ENCODE measurements at regions not wholly inside any gene's neighbourhood (a gene's known extent, or its start where the extent isn't known, plus 50 kb on each side); places are given as distances from the start of the nearest gene placed in this dataset.

- Histone ChIP-seq H2BK5ac (ENCODE audit: low read depth, low read length, poor library complexity, severe bottlenecking) (no peak overlapping the region), H3K79me1 (replicated peaks; ENCODE audit: low read length, poor library complexity, severe bottlenecking) (no peaks in the 10 kb centered on the region), H3K4ac (ENCODE audit: low read depth in 1 of 2, low read length in 2 of 2) (no peak overlapping the region), H3K23ac (ENCODE audit: low read length in 2 of 2) (no peak overlapping the region), H4K8ac (ENCODE audit: low read length) (no peak overlapping the region), H2AK5ac (ENCODE audit: low read length, severe bottlenecking) (no peak overlapping the region), H3K9me3 (ENCODE audit: control insufficient read depth, low read length) (peaks cover 2% of the 10 kb centered on the region), H2AFZ (ENCODE audit: low read depth, low read length) (no peak overlapping the region), H3K14ac (ENCODE audit: low read length in 2 of 2) (no peak overlapping the region), H3K18ac (ENCODE audit: low read depth in 1 of 2, low read length in 2 of 2) (no peak overlapping the region), H3K9ac (ENCODE audit: low read length) (no peak overlapping the region), H3K4me3 (ENCODE audit: insufficient read depth in 1 of 2, low read depth in 1 of 2, low read length in 2 of 2) (no peak overlapping the region), H3K36me3 (ENCODE audit: control insufficient read depth in 1 of 2, insufficient read depth in 2 of 2, low read depth in 1 of 2, low read length in 2 of 2) (no peaks in the 10 kb centered on the region), H3K27ac (ENCODE audit: low read length, poor library complexity, severe bottlenecking) (no peak overlapping the region), H4K91ac (ENCODE audit: low read length) (no peak overlapping the region), H3K4me2 (ENCODE audit: low read length, poor library complexity, severe bottlenecking) (no peak overlapping the region), H2BK12ac (ENCODE audit: low read length in 2 of 2) (no peak overlapping the region), H3K27me3 (ENCODE audit: control insufficient read depth in 1 of 2, insufficient read depth in 1 of 2, low read length in 2 of 2) (peaks cover 0 to 87% of the 10 kb centered on the region in 2 experiments), H2BK15ac (ENCODE audit: low read depth, poor library complexity, severe bottlenecking) (no peak overlapping the region), H3K4me1 (ENCODE audit: control insufficient read depth, insufficient read depth, low read depth, low read length) (no peaks in the 10 kb centered on the region), H2BK120ac (ENCODE audit: low read depth, low read length) (no peak overlapping the region)
- DNase-seq: no peak
- 65% methylated on average over 14 of the region's 16 CpGs for WGBS
Measured at GRCh38 chr17:73738751-73739575, 94.7 kb upstream of the SDK2 start.

GRCh38 chr17:73740370-73740769 lies 96.1 kb upstream of the SDK2 start:
- Histone ChIP-seq H3K9me3 (ENCODE audit: control insufficient read depth, low read length) (peaks cover 2% of the 10 kb centered on the region), H3K27me3 (ENCODE audit: control insufficient read depth in 1 of 2, insufficient read depth in 1 of 2, low read length in 2 of 2) (peaks cover 0 to 88% of the 10 kb centered on the region in 2 experiments), H3K27ac (ENCODE audit: low read length, poor library complexity, severe bottlenecking) (no peak overlapping the region), H3K4me2 (ENCODE audit: low read length, poor library complexity, severe bottlenecking) (no peak overlapping the region), H2BK15ac (ENCODE audit: low read depth, poor library complexity, severe bottlenecking) (no peak overlapping the region), H3K18ac (ENCODE audit: low read depth in 1 of 2, low read length in 2 of 2) (no peak overlapping the region), H3K14ac (ENCODE audit: low read length in 2 of 2) (no peak overlapping the region), H2AK5ac (ENCODE audit: low read length, severe bottlenecking) (no peak overlapping the region), H2BK5ac (ENCODE audit: low read depth, low read length, poor library complexity, severe bottlenecking) (no peak overlapping the region), H3K4ac (ENCODE audit: low read depth in 1 of 2, low read length in 2 of 2) (no peak overlapping the region), H2AFZ (ENCODE audit: low read depth, low read length) (no peak overlapping the region), H2BK12ac (ENCODE audit: low read length in 2 of 2) (no peak overlapping the region), H2BK120ac (ENCODE audit: low read depth, low read length) (no peak overlapping the region), H3K23ac (ENCODE audit: low read length in 2 of 2) (no peak overlapping the region), H3K36me3 (ENCODE audit: control insufficient read depth in 1 of 2, insufficient read depth in 2 of 2, low read depth in 1 of 2, low read length in 2 of 2) (no peaks in the 10 kb centered on the region), H4K8ac (ENCODE audit: low read length) (no peak overlapping the region), H3K4me1 (ENCODE audit: control insufficient read depth, insufficient read depth, low read depth, low read length) (no peaks in the 10 kb centered on the region), H3K79me1 (replicated peaks; ENCODE audit: low read length, poor library complexity, severe bottlenecking) (no peaks in the 10 kb centered on the region), H3K4me3 (ENCODE audit: insufficient read depth in 1 of 2, low read depth in 1 of 2, low read length in 2 of 2) (no peak overlapping the region), H3K9ac (ENCODE audit: low read length) (no peak overlapping the region), H4K91ac (ENCODE audit: low read length) (no peak overlapping the region)
- WGBS: 59% methylated on average over 8 of the region's 8 CpGs
- DNase-seq: no peak

- Histone ChIP-seq H3K9ac (ENCODE audit: low read length) (no peak overlapping the region), H2BK5ac (ENCODE audit: low read depth, low read length, poor library complexity, severe bottlenecking) (no peak overlapping the region), H2BK15ac (ENCODE audit: low read depth, poor library complexity, severe bottlenecking) (no peak overlapping the region), H2AFZ (ENCODE audit: low read depth, low read length) (no peak overlapping the region), H4K8ac (ENCODE audit: low read length) (no peak overlapping the region), H3K23ac (ENCODE audit: low read length in 2 of 2) (no peak overlapping the region), H3K4ac (ENCODE audit: low read depth in 1 of 2, low read length in 2 of 2) (no peak overlapping the region), H3K27ac (ENCODE audit: low read length, poor library complexity, severe bottlenecking) (no peak overlapping the region), H4K91ac (ENCODE audit: low read length) (no peak overlapping the region), H2BK12ac (ENCODE audit: low read length in 2 of 2) (no peak overlapping the region), H3K4me3 (ENCODE audit: insufficient read depth in 1 of 2, low read depth in 1 of 2, low read length in 2 of 2) (no peak overlapping the region), H3K18ac (ENCODE audit: low read depth in 1 of 2, low read length in 2 of 2) (no peak overlapping the region), H3K36me3 (ENCODE audit: control insufficient read depth in 1 of 2, insufficient read depth in 2 of 2, low read depth in 1 of 2, low read length in 2 of 2) (no peaks in the 10 kb centered on the region), H3K27me3 (ENCODE audit: control insufficient read depth in 1 of 2, insufficient read depth in 1 of 2, low read length in 2 of 2) (peaks cover 0 to 91% of the 10 kb centered on the region in 2 experiments), H3K79me1 (replicated peaks; ENCODE audit: low read length, poor library complexity, severe bottlenecking) (no peaks in the 10 kb centered on the region), H2AK5ac (ENCODE audit: low read length, severe bottlenecking) (no peak overlapping the region), H3K4me2 (ENCODE audit: low read length, poor library complexity, severe bottlenecking) (no peak overlapping the region), H3K4me1 (ENCODE audit: control insufficient read depth, insufficient read depth, low read depth, low read length) (no peaks in the 10 kb centered on the region), H3K14ac (ENCODE audit: low read length in 2 of 2) (no peak overlapping the region), H2BK120ac (ENCODE audit: low read depth, low read length) (no peak overlapping the region), H3K9me3 (ENCODE audit: control insufficient read depth, low read length) (peaks cover 2% of the 10 kb centered on the region)
- no peak for DNase-seq
- 39% methylated on average over 16 of the region's 17 CpGs for WGBS
Measured at GRCh38 chr17:73742948-73743381, 98.7 kb upstream of the SDK2 start.

GRCh38 chr17:73743518-73744201 lies 99.4 kb upstream of the SDK2 start:
- Histone ChIP-seq H3K4me2 (ENCODE audit: low read length, poor library complexity, severe bottlenecking) (no peak overlapping the region), H3K23ac (ENCODE audit: low read length in 2 of 2) (no peak overlapping the region), H3K9ac (ENCODE audit: low read length) (no peak overlapping the region), H3K9me3 (ENCODE audit: control insufficient read depth, low read length) (peaks cover 2% of the 10 kb centered on the region), H3K79me1 (replicated peaks; ENCODE audit: low read length, poor library complexity, severe bottlenecking) (no peaks in the 10 kb centered on the region), H3K36me3 (ENCODE audit: control insufficient read depth in 1 of 2, insufficient read depth in 2 of 2, low read depth in 1 of 2, low read length in 2 of 2) (no peaks in the 10 kb centered on the region), H2BK120ac (ENCODE audit: low read depth, low read length) (no peak overlapping the region), H4K8ac (ENCODE audit: low read length) (no peak overlapping the region), H3K18ac (ENCODE audit: low read depth in 1 of 2, low read length in 2 of 2) (no peak overlapping the region), H3K27ac (ENCODE audit: low read length, poor library complexity, severe bottlenecking) (no peak overlapping the region), H3K14ac (ENCODE audit: low read length in 2 of 2) (no peak overlapping the region), H2BK12ac (ENCODE audit: low read length in 2 of 2) (no peak overlapping the region), H3K27me3 (ENCODE audit: control insufficient read depth in 1 of 2, insufficient read depth in 1 of 2, low read length in 2 of 2) (peaks cover 0 to 87% of the 10 kb centered on the region in 2 experiments), H3K4me1 (ENCODE audit: control insufficient read depth, insufficient read depth, low read depth, low read length) (no peaks in the 10 kb centered on the region), H4K91ac (ENCODE audit: low read length) (no peak overlapping the region), H2AK5ac (ENCODE audit: low read length, severe bottlenecking) (no peak overlapping the region), H2BK5ac (ENCODE audit: low read depth, low read length, poor library complexity, severe bottlenecking) (no peak overlapping the region), H2BK15ac (ENCODE audit: low read depth, poor library complexity, severe bottlenecking) (no peak overlapping the region), H3K4ac (ENCODE audit: low read depth in 1 of 2, low read length in 2 of 2) (no peak overlapping the region), H2AFZ (ENCODE audit: low read depth, low read length) (no peak overlapping the region), H3K4me3 (ENCODE audit: insufficient read depth in 1 of 2, low read depth in 1 of 2, low read length in 2 of 2) (no peak overlapping the region)
- DNase-seq: no peak
- 69% methylated on average over 8 of the region's 8 CpGs for WGBS

Data from mesenchymal stem cell (in vitro differentiated cells and primary cell).